GM19395 (cell line): ENCODE measurements at regions not wholly inside any gene's neighbourhood (a gene's known extent, or its start where the extent isn't known, plus 50 kb on each side); places are given as distances from the start of the nearest gene placed in this dataset.

Experiments
- ATAC-seq: cut with Tn5 transposase; IDR thresholded peaks from one replicate; pipeline ENCODE4 v1.9.1; 2021; ENCODE audit warnings: mild to moderate bottlenecking, moderate library complexity; ENCODE audit not compliant: unreplicated experiment

DNA sequence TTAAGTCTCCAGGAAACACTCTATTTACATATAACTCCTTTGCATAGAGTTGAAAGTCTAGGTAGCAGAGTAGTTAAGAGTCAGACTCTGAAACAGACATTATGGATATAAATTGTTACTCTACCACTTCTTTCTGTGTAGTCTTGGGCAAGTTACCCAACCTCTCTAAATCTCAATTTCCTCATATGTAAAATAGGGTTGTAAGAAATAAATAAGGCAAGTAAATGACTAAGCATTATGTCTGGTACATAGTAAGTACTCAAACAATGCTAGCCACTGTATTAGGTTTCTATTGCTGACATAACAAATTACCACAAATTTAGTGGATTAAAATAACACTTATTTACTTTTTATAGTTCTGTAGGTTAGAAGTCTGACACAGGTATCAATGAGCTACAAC lies 394.1 kb downstream of the PRDM5 start:
- ATAC-seq, result no peak

DNA sequence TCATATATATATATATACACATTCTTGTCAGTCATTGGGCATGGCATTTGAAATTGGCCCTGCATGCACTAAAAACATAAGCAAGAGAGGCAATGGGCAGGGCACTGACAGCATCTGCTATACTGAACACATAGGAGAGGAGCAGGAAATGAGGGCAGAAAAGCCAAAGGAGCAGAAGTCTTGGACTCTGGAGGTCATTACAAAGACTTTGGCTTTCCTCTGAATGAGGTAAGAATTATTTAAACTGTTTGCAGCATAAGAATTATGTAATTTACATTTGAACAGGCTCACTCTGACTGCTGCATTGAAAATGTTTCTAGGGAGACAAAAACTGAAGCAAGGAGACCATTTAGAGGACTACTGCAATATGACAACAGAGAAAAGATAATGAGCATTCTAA lies 396.5 kb downstream of the PRDM5 start:
- ATAC-seq, result no peak

DNA sequence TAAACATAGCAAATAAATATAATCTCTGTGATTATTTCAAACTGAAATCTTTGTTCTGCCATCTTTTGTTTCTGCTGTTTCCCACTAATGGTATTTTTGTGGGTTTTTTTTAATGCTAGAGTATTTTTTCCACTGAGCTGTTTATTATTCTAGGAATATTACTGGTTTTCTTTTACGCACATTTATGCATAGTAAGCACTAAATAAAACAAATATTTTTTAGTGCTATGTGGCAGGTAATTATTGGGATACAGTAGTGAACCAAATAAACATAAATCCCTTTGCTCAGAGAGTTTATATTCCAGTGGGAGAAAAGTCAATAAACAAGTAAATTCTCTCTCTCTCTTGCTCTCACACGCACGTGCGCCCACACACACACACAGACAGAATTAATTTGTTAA lies 397.4 kb downstream of the PRDM5 start:
- no peak for ATAC-seq

DNA sequence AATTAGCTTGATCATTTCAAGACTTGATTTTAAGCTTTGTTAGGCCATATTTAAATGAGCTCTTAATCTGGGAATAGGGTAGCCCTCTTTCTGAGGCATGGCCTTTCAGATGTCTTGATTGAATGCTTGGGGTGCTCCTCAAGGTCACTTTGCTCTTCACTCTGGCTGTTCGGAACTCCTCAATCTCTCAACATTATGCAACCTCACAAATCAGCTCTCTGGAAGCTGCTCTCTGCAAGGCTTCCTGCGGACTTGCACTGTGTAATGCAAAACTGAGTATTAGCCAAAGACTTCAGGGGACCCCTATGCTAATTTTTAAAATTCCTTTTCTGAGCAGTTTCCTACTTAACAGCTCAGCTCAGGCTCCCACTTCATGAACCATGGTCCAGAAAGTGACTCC lies 398.3 kb downstream of the PRDM5 start:
- ATAC-seq, result no peak

DNA sequence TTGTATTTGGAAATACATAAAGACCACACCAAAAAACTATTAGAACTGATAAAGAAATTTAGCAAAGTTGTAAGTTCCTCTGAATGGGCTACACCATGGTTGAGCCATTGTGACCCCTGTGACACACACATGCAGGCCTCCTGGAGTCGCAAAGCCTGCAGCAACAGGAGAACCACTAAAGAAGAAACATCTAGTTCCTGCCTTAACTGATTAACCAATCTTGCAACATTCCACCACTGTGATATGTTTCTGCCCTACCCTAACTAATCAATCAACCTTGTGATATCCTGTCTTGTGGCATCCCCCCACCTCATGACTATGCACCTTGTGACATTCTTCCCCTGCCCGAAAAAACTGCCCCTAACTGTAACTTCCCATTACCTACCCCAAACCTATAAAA lies 401.8 kb downstream of the PRDM5 start:
- ATAC-seq, result no peak

DNA sequence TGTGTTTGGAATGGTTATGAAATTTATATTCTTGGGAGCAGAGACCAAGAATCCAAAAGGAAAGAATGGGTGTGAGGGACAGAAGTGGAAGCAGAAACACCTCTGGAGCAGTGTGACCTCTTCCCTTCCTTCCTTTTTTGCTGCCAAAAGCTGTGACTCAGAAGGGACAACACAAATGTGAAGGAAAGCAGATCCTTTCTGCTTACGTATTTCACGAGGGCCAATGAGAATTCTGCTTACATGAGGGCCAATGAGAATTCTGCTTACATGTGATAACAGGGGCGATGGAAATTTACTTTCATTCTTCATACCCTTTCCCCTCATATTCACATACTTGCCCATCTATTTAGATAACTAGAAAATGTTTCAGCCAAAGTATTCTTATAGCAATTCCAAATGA lies 404.6 kb downstream of the PRDM5 start:
- no peak for ATAC-seq

DNA sequence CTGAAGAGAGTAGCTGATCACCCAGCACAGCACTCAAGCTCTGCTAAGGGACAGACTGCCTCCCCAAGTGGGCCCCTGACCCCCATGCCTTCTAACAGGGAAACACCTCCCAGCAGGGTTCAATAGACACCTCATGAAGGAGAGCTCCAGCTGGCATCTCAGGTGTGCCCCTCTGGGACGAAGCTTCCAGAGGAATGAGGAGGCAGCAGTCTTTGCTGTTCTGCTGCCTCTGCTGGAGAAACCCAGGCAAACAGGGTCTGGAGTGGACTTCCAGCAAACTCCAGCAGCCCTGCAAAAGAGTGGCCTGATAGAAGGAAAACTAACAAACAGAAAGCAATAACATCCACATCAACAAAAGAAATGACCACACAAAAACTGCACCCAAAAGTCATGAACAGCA lies 412.8 kb downstream of the PRDM5 start:
- ATAC-seq, result no peak

DNA sequence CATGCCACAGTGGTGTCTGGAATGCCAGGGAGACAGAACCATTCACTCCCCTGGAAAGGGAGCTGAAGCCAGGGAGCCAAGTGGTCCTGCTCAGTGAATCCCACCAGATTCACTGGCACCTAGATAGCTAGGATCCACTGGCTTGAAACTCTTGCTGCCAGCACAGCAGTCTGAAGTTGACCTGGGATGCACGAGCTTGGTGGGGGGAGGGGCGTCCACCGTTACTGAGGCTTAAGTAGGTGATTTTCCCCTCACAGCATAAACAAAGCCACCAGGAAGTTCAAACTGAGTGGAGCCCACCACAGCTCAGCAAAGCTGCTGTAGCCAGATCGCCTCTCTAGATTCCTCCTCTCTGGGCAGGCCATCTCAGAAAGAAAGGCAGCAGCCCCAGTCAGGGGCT lies 413.3 kb downstream of the PRDM5 start:
- no peak for ATAC-seq

DNA sequence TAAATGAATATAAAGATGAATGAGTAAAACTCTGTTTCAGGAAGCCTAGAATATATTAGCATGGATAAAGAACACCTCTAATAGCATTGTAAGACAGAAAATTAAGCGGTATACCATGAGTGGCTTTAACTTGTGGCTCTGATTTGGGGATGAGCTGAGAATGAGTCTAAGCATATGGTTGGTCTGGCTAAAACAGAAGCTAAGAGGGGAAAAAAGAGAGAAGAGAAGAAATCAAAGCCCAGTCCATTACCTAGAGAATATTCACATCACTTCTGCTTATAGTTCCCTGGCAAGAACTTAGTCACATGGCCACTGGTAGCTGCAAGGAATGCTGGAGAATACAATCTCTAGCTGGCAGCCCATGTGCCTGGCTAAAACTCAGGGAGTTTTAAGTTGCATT lies 414.5 kb downstream of the PRDM5 start:
- ATAC-seq, result no peak

DNA sequence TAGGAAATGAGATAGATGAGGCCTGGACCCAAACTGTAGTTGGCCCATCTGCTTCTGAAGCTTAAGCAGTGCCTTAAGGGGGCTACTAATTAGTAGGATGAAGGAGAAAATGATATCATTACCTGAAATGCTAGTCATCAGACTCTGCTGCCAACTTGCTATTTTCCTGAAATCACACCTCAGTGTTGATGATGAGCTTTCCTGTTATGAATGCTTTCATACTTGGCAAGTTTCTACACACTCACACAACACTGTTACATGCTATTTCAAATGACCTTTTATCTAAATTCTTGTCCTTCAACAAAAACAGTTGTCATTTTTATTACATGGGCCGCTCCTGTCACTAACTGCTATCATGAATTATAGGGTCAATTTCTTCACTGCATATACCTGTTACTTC lies 416.0 kb downstream of the PRDM5 start:
- ATAC-seq, result no peak

DNA sequence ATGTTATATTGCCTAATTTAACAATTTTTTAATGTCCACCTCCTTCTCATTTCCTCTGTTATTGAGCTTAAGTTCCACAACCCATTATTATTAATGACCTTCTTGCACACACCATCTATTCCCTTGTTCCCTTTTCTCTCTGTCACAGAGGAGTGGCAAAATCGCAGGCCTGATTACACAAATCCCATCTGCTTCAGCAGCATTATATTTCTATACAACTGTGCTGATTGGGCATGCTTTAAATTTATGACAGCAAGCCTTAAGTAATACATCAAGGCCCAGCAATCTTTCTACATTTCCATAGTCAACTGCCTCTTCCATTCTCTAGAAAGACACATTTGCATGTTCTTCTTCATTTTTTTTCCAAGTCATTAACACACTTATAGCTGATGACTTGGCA lies 423.8 kb downstream of the PRDM5 start:
- ATAC-seq, result no peak

DNA sequence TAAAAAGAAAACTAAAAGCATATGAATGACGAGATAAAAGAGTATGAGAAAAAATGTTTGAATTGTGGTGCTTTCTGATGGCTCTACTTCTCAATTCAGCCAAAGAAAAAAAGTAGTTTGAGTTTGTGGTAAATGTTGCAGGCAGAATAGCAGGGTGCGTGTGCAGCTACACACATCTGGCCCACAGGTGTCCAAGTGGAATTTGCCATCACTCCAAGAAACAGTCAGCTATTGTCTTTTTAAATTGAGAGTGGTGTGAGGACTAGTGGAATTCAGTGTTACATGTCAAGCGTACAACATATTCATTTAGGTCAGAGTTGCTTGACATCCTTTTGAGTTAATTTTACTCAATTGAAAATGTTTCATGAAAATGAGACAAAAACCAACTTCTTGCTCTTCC lies 424.8 kb upstream of the MAD2L1 start:
- no peak for ATAC-seq

DNA sequence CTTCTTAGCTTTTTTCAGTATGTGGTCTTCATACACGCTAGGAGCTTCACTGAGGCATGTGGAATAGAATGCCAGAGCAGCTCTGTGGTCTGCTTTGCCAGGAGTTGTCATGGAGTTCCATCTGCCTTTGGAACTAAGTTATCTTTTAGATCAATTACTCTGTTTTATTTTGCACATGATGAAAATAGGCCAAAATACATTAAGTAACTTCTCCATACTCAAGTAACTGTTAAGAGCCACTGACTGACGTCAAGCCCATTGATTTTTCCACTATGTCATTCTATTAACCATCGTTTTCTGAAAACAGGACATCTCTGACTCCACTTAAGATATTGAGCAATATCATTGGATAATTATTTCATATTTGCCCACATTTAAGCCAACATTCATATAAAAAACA lies 415.1 kb upstream of the MAD2L1 start:
- ATAC-seq, result no peak

DNA sequence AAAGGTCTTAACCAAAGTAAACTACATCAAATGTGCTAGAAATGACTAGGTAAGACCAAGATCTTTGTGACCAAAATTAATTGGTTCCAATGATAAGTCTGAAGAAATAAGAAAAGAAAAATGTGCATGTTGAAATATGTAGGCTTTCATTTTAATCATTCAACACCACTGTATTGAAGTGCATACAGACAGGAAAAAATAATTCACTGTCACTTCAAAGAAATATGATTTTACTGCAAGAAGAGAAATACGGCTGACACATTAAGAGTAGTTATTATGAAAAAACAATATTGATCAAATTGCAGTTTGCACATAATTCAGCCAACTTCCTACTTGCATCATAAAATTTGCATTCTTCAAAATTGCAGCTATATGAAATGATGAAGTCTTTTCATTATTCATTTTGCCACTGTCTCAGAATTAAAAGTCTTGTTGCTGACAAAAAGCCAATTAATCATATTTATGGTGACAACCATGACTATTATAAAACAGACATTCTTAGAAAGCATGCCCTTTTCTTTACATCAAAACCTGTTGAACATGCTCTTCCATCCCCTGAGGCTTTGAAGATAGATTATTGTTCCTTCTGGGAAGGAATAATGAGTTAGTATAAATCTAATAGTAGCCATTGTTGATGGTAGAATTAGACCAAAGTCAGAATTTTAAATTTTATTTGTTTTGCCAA lies 405.9 kb upstream of the MAD2L1 start:
- ATAC-seq, result no peak

DNA sequence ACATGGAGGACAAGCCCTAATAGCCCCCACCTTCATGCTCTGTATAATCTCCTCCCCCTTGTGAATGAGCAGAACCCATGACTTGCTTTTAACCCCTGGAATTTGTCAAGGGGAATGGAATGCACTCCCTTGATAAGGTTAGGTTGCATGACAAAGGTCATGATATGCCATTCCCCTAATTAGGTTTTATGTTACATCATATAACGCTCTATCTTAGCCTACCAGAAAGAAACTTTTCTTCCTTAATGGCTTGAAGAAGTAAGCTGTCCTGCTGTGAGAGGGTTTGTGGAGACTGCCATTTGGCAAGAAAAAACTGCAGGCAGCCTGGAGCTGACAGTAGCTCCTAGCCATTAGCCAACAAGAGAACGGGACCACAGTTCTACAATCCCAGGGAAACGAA lies 399.8 kb upstream of the MAD2L1 start:
- no peak for ATAC-seq

DNA sequence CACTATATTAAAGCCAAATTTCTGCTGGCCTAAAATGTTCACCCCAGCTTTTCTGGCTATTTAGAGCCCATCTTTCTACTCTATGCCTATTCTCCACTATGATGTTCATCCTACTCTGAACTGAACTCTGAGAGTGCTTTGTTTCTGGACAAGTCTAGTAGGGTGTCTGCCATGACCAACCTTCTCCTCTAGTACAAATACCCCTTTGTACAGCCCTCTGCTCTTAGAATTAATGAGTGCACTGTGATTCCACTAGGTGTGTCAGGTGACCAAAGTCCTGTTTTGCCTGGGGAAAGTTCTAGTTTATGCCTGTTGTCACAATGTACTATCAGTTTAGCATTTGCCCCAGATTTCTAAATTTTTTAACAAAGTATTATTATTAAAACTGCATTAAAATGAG lies 388.1 kb upstream of the MAD2L1 start:
- ATAC-seq, result no peak

DNA sequence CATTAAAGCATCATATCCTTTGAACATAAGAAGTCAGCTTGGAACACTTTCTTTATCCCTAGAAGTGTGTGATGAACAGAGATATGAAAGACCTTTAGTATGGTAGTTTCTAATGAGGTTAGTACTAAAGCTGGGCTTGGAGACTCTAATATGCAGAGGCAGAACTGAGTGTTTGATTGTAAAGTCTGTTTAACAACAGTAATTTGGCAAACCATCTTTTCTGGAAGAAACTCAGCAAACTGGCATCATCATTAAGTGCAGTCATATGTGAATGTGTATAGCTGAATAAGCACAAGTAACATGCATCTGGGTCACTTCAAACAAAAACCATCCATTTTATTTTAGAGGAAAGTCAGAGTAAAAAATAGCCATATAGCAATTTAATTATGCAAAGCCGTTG lies 385.9 kb upstream of the MAD2L1 start:
- ATAC-seq, result no peak

DNA sequence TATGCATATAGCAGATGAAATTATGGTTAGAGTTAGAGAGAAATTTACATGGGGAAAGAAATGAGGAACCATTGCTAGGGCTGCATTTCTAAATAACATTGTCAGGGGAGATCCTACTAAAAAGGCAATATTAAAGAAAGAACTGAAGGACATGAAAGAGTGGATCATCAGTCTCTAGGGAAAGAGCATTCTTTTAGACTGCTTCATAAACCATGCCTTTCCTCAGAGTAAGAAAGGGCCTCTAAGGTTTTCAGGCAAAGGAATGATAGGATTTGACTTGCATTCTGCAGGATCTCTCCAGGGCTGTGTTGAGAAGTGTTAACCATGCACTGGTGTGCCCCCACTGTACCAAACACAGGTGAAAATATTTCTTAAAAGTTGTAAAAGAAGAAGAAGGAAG lies 385.4 kb upstream of the MAD2L1 start:
- no peak for ATAC-seq

DNA sequence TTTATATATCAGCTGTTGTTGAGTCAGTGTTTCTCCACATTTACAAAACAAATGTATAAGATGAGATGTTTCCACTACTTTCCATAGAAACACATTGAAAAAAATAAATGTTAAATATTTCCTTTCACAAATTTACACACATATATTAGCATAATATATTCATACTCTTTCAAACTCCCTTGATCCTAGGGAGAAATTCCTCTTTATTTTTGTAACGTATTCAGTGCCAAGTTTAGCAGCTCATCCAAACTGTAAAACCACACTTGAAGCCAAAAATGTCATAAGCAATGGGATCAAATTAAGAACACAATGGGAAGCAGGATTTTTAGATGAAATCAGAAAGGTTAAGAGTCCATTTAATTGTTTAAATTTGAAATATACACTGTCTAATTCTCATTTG lies 381.1 kb upstream of the MAD2L1 start:
- ATAC-seq, result no peak

DNA sequence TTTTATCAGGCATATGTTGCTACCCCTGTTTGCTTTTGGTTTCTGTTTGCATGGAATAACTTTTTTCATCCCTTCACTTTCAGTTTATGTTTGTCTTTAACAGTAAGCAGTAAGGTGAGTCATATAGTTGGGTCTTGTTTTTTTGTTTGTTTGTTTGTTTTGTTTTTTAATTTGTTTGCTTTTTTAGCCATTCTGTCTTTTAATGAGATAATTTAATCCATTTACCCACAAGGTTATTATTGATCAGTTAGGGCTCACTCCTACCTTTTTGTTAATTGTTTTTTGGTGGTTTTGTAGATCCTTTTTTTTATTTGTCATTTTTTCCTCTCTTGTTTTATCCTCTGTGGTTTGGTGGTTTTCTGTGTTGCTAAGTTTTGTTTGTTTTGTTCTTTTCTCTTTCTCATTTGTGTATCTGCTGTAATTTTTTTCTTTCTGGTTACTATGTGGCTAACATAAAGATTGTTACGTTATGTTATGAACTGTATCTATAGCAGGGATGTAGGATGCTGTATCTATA lies 379.5 kb upstream of the MAD2L1 start:
- peak; percentile 97 for ATAC-seq

DNA sequence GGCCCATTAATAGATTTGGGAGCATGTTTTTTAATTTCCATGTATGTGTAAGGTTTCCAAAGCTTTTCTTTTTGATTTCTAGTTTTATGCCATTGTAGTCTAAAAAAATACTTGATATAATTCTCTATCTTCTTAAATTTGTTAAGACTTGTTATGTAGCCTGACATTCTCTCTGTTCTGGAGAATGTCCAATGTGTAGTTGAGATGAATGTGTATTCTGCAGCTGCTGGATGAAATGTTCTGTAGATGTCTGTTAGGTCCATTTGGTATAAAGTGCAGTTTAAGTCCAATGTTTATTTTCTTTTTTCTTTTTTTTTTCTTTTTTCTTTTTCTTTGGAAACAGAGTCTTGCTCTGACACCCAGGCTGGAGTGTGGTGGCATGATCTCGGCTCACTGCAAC lies 378.5 kb upstream of the MAD2L1 start:
- ATAC-seq, result no peak

DNA sequence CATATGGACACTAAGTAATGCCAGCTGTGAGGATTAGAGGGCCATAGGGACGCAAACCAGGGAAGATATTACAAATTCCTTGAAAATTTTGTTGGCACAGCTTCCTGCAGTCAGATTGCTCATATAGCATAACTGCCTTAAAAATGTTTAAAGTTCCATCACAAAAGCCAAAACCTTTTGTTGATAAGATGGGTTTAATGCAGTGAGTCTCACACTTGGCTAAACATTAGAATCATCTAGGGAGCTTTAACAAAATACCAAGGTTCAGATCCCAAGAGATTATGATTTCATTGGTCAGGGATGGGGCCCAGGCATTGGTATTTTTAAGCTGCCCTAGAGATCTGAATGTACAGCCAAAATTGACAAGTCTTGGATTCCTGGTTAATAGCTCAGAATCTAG lies 376.5 kb upstream of the MAD2L1 start:
- no peak for ATAC-seq

DNA sequence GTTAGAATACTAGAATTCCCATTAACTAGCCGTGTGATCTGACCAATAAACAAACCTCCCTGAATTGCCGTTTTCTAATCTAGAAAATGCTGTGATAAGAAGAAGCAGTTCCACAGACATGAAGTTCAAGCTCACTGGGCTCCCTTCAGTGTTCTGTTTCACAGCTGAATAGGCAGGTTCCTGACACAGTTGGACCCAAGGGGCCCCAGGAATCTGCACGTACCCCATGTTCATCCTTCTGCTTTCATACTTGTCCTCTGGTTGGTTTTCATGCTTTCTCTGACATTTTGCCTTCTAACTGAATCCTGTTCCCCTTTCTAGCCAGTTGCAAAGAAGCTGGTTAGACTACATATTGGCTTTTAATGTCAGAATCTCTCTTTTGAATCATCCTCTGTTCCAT lies 374.1 kb upstream of the MAD2L1 start:
- no peak for ATAC-seq
